ENCODE measurements at regions not wholly inside any gene's neighbourhood (a gene's known extent, or its start where the extent isn't known, plus 50 kb on each side); places are given as distances from the start of the nearest gene placed in this dataset.

DNA sequence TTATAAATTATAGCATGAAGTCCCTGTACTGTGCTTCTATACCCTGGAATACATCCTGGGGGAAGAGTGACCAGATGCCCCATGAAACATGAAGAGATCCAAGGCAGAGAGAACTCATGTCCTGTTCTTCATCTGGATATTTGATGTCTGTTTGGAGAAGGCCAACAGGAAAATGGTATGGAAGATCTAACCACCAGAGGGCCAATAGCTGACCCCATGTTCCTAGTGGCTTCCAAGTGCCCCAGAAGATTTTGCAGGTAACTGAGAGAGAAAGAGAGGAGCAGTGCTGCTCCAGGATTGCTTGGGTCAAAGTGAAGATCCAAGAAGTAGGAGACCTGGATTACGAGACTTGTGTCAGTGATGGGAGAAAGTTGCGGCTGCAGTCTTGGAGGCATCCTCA, 90.2 kb upstream of the TSPAN5 start:
- Histone ChIP-seq H3K4me3 (no peak overlapping the region), H3K9me3 (ENCODE audit: low read depth, low read length) (no peaks in the 10 kb centered on the region), H3K9ac (ENCODE audit: insufficient read length) (no peak overlapping the region), H3K27ac (no peak overlapping the region), H3K36me3 (ENCODE audit: insufficient read depth, low read length) (no peaks in the 10 kb centered on the region)
- TF ChIP-seq POLR2AphosphoS5 (IDR thresholded peaks at IDR 0.05; ENCODE audit: borderline replicate concordance, low read depth, low read length) = no peak
- TF ChIP-seq EZH2 (IDR thresholded peaks at IDR 0.05) = no peak
- no peak for TF ChIP-seq FOXP2 (optimal IDR thresholded peaks at IDR 0.05; ENCODE audit: control extremely low read depth, extremely low read length, insufficient read depth)
- DNase-seq (ENCODE audit: low read depth, low spot score) = no peak

DNA sequence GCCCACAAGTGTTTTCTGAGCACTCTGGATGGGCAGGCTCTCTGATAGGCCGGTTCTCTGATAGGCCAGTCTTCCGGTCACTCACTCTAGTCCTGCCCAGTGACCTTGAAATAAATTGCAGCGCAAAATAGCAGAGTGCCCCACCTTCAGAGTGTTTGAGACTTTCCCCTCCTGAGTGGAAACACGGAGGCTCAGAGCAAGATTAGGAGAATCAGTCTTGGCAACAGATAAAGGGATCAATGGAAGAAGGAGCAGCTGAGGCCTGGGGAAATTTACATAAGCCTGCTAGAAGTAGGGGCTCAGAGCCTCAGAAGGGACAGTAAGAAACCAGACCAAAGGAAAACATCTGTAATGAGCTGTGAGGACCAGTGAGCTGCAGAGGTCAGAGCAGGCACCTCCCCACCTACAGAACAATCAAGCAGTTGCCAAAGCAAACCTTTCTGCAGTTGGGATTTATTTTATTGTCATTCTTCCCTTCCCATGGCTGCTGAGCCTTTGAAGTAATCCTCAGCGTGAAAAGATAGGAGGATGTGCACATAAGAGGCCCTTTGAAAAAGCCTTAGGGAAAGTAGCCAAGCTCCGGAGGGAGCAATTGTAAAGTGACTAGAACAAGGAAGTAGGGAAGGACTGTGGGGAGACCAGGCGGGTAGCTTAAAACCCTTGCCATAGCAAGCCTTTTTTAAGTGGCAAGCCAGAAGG, 89.1 kb upstream of the TSPAN5 start:
- H3K4me3 ChIP-seq = peak overlapping the region; percentile 52
- peak overlapping the region; percentile 61; the same call in 1 of the 2 replicates for H3K27ac ChIP-seq
- H3K9me3 ChIP-seq (ENCODE audit: low read depth, low read length) = no peaks in the 10 kb centered on the region
- no peak for TF ChIP-seq FOXP2 (optimal IDR thresholded peaks at IDR 0.05; ENCODE audit: control extremely low read depth, extremely low read length, insufficient read depth)
- TF ChIP-seq EZH2 (IDR thresholded peaks at IDR 0.05) = no peak
- no peak for TF ChIP-seq POLR2AphosphoS5 (IDR thresholded peaks at IDR 0.05; ENCODE audit: borderline replicate concordance, low read depth, low read length)
- peak overlapping the region; percentile 46 for H3K9ac ChIP-seq (ENCODE audit: insufficient read length)
- peak; percentile 50 for DNase-seq (ENCODE audit: low read depth, low spot score)
- H3K36me3 ChIP-seq (ENCODE audit: insufficient read depth, low read length) = no peaks in the 10 kb centered on the region

DNA sequence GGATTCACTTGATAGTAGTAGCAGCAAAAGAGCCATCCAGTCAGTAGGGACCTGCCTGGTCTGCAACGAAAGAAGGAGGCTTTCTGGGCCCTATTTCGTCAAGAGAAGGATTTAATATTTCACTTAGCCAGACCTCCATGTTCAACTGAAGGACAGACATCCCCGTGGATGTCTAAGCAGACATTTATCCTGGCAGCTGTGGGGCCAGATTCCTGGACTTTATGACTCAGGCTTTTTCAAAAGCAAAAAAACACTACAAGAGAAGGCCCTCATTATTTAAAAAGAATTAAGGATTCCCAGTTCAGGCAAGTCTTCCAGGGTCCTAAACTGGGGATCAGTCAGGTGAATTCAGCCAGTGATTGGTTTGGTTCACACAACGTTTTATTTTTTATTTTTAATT, 88.5 kb upstream of the TSPAN5 start:
- Histone ChIP-seq H3K36me3 (ENCODE audit: insufficient read depth, low read length) (no peaks in the 10 kb centered on the region), H3K4me3 (no peak overlapping the region), H3K9ac (ENCODE audit: insufficient read length) (no peak overlapping the region), H3K9me3 (ENCODE audit: low read depth, low read length) (no peaks in the 10 kb centered on the region), H3K27ac (no peak overlapping the region)
- no peak for DNase-seq (ENCODE audit: low read depth, low spot score)
- TF ChIP-seq POLR2AphosphoS5 (IDR thresholded peaks at IDR 0.05; ENCODE audit: borderline replicate concordance, low read depth, low read length) (no peak), FOXP2 (optimal IDR thresholded peaks at IDR 0.05; ENCODE audit: control extremely low read depth, extremely low read length, insufficient read depth) (no peak), EZH2 (IDR thresholded peaks at IDR 0.05) (no peak)

DNA sequence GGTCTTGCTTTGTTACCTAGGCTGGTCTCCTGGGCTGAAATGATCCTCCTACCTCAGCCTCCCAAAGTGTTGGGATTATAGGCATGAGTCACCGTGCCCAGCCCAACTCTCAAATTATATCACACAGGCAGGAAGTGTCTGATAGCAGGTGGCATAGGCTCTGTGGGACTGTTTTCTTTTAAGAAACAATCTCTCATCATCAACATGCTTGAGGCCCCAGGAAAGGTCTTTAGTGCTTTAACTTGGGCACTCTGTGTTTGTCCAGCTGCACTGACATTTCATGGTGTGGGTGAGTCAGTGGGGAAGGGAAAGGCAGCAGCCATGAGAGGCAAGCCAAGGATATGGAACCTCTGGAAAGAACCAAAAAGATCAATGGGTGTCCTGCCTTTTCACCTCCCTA, 88.1 kb upstream of the TSPAN5 start:
- DNase-seq (ENCODE audit: low read depth, low spot score) = no peak
- H3K27ac ChIP-seq = no peak overlapping the region
- TF ChIP-seq FOXP2 (optimal IDR thresholded peaks at IDR 0.05; ENCODE audit: control extremely low read depth, extremely low read length, insufficient read depth) (no peak), POLR2AphosphoS5 (IDR thresholded peaks at IDR 0.05; ENCODE audit: borderline replicate concordance, low read depth, low read length) (no peak), EZH2 (IDR thresholded peaks at IDR 0.05) (no peak)
- H3K4me3 ChIP-seq = no peak overlapping the region
- H3K9ac ChIP-seq (ENCODE audit: insufficient read length) = no peak overlapping the region
- H3K36me3 ChIP-seq (ENCODE audit: insufficient read depth, low read length) = no peaks in the 10 kb centered on the region
- H3K9me3 ChIP-seq (ENCODE audit: low read depth, low read length) = no peaks in the 10 kb centered on the region

DNA sequence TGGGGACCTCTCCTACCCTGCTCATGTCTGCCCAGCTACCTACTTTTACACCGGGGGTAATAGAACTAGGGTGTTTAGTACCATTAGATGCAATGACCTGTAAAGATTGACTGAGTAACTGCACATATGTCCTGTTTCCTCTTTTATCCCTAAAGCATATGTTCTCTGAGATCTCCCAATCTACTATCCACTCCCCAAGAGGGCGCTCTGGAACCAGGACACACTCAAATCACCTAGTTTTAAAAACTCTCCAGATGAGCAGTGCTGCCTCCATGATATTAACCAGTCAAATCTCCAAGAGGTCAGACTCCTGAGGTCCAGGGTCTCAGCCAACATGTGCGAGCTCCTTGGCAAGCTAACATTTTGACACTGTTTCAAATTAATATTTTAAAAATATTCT, 87.0 kb upstream of the TSPAN5 start:
- no peak overlapping the region for H3K4me3 ChIP-seq
- no peaks in the 10 kb centered on the region for H3K9me3 ChIP-seq (ENCODE audit: low read depth, low read length)
- no peak for TF ChIP-seq POLR2AphosphoS5 (IDR thresholded peaks at IDR 0.05; ENCODE audit: borderline replicate concordance, low read depth, low read length)
- no peak for TF ChIP-seq EZH2 (IDR thresholded peaks at IDR 0.05)
- TF ChIP-seq FOXP2 (optimal IDR thresholded peaks at IDR 0.05; ENCODE audit: control extremely low read depth, extremely low read length, insufficient read depth) = no peak
- DNase-seq (ENCODE audit: low read depth, low spot score) = no peak
- H3K27ac ChIP-seq = no peak overlapping the region
- no peak overlapping the region for H3K9ac ChIP-seq (ENCODE audit: insufficient read length)
- H3K36me3 ChIP-seq (ENCODE audit: insufficient read depth, low read length) = no peaks in the 10 kb centered on the region

DNA sequence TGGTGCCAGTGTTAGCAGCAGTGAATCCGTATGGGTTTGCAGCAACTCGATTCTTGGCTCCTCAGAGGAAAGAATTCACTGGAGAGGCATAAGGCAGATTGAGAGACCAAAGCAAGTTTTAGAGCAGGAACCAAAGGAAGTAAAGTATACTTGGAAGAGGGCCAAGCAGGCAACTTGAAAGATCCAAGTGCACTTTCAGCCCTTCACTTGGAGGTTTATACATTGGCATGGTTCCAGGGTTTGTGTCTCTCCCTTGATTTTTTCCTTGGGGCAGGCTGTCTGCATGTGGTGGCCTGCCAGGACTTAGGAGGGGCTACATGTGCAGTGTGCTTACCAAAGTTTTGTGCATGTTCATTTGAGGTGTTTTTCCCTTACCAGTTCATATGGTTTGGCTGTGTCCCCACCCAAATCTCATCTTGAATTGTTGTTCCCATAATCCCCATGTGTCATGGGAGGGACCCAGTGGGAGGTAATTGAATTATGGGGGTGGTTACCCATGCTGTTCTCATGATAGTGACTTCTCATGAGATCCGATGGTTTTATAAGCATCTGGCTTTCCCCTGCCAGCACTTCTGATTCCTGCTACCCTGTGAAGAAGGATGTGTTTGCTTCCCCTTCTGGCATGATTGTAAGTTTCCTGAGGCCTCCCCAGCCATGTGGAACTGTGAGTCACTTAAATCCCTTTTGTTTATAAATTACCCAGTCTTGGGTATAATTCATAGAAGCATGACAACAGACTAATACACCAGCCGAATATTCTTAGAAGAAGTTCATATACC, 86.2 kb upstream of the TSPAN5 start:
- DNase-seq (ENCODE audit: low read depth, low spot score) = no peak
- Histone ChIP-seq H3K9ac (ENCODE audit: insufficient read length) (no peak overlapping the region), H3K27ac (no peak overlapping the region), H3K9me3 (ENCODE audit: low read depth, low read length) (no peaks in the 10 kb centered on the region), H3K36me3 (ENCODE audit: insufficient read depth, low read length) (no peaks in the 10 kb centered on the region), H3K4me3 (no peak overlapping the region)
- TF ChIP-seq POLR2AphosphoS5 (IDR thresholded peaks at IDR 0.05; ENCODE audit: borderline replicate concordance, low read depth, low read length) = no peak
- no peak for TF ChIP-seq FOXP2 (optimal IDR thresholded peaks at IDR 0.05; ENCODE audit: control extremely low read depth, extremely low read length, insufficient read depth)
- TF ChIP-seq EZH2 (IDR thresholded peaks at IDR 0.05) = no peak

DNA sequence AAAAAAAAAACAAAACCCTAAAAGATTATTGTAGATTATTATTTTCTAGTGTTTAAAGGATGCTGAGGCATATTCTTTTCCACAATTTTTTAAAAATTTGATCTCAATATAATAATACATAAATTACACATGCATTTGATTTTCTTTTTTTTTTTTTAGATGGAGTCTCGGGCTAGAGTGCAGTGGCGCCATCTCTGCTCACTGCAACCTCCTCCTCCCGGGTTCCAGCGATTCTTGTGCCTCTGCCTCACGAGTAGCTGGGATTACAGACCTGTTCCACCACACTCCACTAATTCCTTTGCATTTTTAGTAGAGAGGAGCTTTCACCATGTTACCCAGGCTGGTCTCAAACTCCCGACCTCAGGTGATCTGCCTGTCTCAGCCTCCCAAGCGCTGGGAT, 83.5 kb upstream of the TSPAN5 start:
- H3K9me3 ChIP-seq (ENCODE audit: low read depth, low read length) = no peaks in the 10 kb centered on the region
- H3K27ac ChIP-seq = no peak overlapping the region
- TF ChIP-seq EZH2 (IDR thresholded peaks at IDR 0.05) (no peak), FOXP2 (optimal IDR thresholded peaks at IDR 0.05; ENCODE audit: control extremely low read depth, extremely low read length, insufficient read depth) (no peak), POLR2AphosphoS5 (IDR thresholded peaks at IDR 0.05; ENCODE audit: borderline replicate concordance, low read depth, low read length) (no peak)
- H3K4me3 ChIP-seq = no peak overlapping the region
- H3K36me3 ChIP-seq (ENCODE audit: insufficient read depth, low read length) = no peaks in the 10 kb centered on the region
- H3K9ac ChIP-seq (ENCODE audit: insufficient read length) = no peak overlapping the region
- DNase-seq (ENCODE audit: low read depth, low spot score) = no peak

DNA sequence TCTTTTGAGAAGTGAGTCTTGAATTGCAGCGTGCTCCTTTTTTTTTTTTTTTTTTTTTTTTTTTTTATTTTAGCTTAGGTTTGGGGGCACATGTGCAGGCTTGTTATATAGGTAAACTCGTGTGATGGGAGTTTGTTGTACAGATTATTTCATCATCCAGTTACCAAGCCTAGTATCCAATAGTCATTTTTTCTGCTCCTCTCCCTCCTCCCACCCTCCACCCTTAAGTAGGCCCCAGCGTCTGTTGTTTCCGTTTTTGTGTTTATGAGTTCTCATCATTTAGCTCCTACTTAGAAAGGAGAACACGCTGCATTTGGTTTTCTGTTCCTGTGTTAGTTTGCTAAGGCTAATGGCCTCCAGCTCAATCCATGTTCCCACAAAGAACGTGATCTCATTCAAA, 81.3 kb upstream of the TSPAN5 start:
- no peaks in the 10 kb centered on the region for H3K36me3 ChIP-seq (ENCODE audit: insufficient read depth, low read length)
- H3K4me3 ChIP-seq = no peak overlapping the region
- no peak for TF ChIP-seq EZH2 (IDR thresholded peaks at IDR 0.05)
- no peak for TF ChIP-seq POLR2AphosphoS5 (IDR thresholded peaks at IDR 0.05; ENCODE audit: borderline replicate concordance, low read depth, low read length)
- no peak for TF ChIP-seq FOXP2 (optimal IDR thresholded peaks at IDR 0.05; ENCODE audit: control extremely low read depth, extremely low read length, insufficient read depth)
- H3K9ac ChIP-seq (ENCODE audit: insufficient read length) = no peak overlapping the region
- no peak overlapping the region for H3K27ac ChIP-seq
- no peaks in the 10 kb centered on the region for H3K9me3 ChIP-seq (ENCODE audit: low read depth, low read length)
- DNase-seq (ENCODE audit: low read depth, low spot score) = no peak
